D721Med (cell line): ENCODE measurements at regions not wholly inside any gene's neighbourhood (a gene's known extent, or its start where the extent isn't known, plus 50 kb on each side); places are given as distances from the start of the nearest gene placed in this dataset.

Experiments used
- DNase-seq: peaks from one replicate; pipeline ENCODE4 v3.0.0; 2011; ENCODE audit warnings: low spot score; ENCODE audit not compliant: insufficient read length
- FAIRE-seq: peaks from 2 replicates; lab custom pipeline; 2011; peaks lifted over from hg19 to GRCh38; lab: Jason Lieb, UNC
- CTCF ChIP-seq: IDR thresholded peaks from 2 replicates; pipeline ENCODE4 v1.5.1; 2012; ENCODE audit warnings: mild to moderate bottlenecking, control low read depth; ENCODE audit not compliant: insufficient read depth; ENCODE audit errors: missing control alignments

- no peak for TF ChIP-seq CTCF
- FAIRE-seq (no peak), DNase-seq (no peak)
These were observed 191.0 kb upstream of the TCF4 start for GRCh38 chr18:55778788-55779690.

- no peak for FAIRE-seq
- no peak for TF ChIP-seq CTCF
- DNase-seq, result no peak
These were observed 189.8 kb upstream of the TCF4 start for GRCh38 chr18:55777666-55778304.

- DNase-seq (no peak), FAIRE-seq (no peak)
- no peak for TF ChIP-seq CTCF
These were observed 188.0 kb upstream of the TCF4 start for GRCh38 chr18:55775972-55776371.

GRCh38 chr18:55774505-55774904 is 186.5 kb upstream of the TCF4 start:
- FAIRE-seq, result no peak

GRCh38 chr18:55768255-55768654 is 180.3 kb upstream of the TCF4 start:
- FAIRE-seq, result no peak
- DNase-seq, result no peak

More at GRCh38 chr18:55774505-55774904, 186.5 kb upstream of the TCF4 start:
- no peak for TF ChIP-seq CTCF
- DNase-seq, result no peak

GRCh38 chr18:55764386-55764785 is 176.4 kb upstream of the TCF4 start:
- no peak for FAIRE-seq
- TF ChIP-seq CTCF, result no peak
- no peak for DNase-seq

More at GRCh38 chr18:55768255-55768654, 180.3 kb upstream of the TCF4 start:
- TF ChIP-seq CTCF, result no peak
